ENCODE measurements at regions not wholly inside any gene's neighbourhood (a gene's known extent, or its start where the extent isn't known, plus 50 kb on each side); places are given as distances from the start of the nearest gene placed in this dataset.

GRCh38 chr14:104435147-104436046 lies 144.2 kb upstream of the C14orf180 start (continued):
- TF ChIP-seq RCOR1 (IDR thresholded peaks at IDR 0.05; ENCODE audit: low read length) = no peak
- TF ChIP-seq EP300 (IDR thresholded peaks at IDR 0.05; ENCODE audit: borderline replicate concordance in 1 of 2, low read depth in 1 of 2, low read length in 1 of 2) = no peak
- TF ChIP-seq GABPA (IDR thresholded peaks at IDR 0.05; ENCODE audit: low read depth) = no peak
- no peak for TF ChIP-seq FOXJ3 (CRISPR knock-in tag; IDR thresholded peaks at IDR 0.05)
- no peak for TF ChIP-seq NRF1 (IDR thresholded peaks at IDR 0.05; ENCODE audit: low read depth, low read length)
- TF ChIP-seq MXI1 (IDR thresholded peaks at IDR 0.05; ENCODE audit: low read depth, low read length) = no peak
- TF ChIP-seq CHD2 (IDR thresholded peaks at IDR 0.05; ENCODE audit: low read length, partially characterized antibody) = no peak

- Histone ChIP-seq H3K27ac (ENCODE audit: low read depth in 2 of 2, low read length in 1 of 2) (peak overlapping the region in 1 of 2 experiments; percentile 71; a peak in 2 of 4 replicates), H3K36me3 (replicated peaks in 1 of 2; ENCODE audit: control insufficient read depth in 1 of 2, insufficient read depth in 2 of 2, low read length in 1 of 2) (no peaks in the 10 kb centered on the region), H3K9me2 (no peaks in the 10 kb centered on the region), H3K79me2 (ENCODE audit: insufficient read depth) (no peaks in the 10 kb centered on the region), H4K20me1 (ENCODE audit: insufficient read depth) (no peaks in the 10 kb centered on the region), H3K9me3 (no peaks in the 10 kb centered on the region), H3K4me1 (ENCODE audit: control insufficient read depth in 1 of 2, insufficient read depth in 2 of 2, low read depth in 1 of 2, low read length in 1 of 2) (peaks cover 0 to 27% of the 10 kb centered on the region in 2 experiments; a peak in 1 of 4 replicates), H3F3A (replicated peaks; ENCODE audit: insufficient read depth) (no peaks in the 10 kb centered on the region), H3K4me3 (ENCODE audit: low read depth in 2 of 2, low read length in 1 of 2) (no peak overlapping the region), H3K27me3 (ENCODE audit: insufficient read depth) (no peaks in the 10 kb centered on the region), H3K9ac (no peak overlapping the region), H2AFZ (ENCODE audit: low read depth) (no peak overlapping the region), H3K4me2 (no peak overlapping the region)
- 55% methylated on average over 10 of the region's 20 CpGs for WGBS (ENCODE audit: low lambda C conversion rate)
- peak; percentile 91 for DNase-seq
- ChIA-PET POLR2A (interaction anchor here (0.6 to 1.8 kb wide), 3 partner anchors 12 to 151 kb away, joined by 3 to 7 read pairs (median 5); no protein-coding TSS in a partner anchor), CTCF (interaction anchor here (0.5 to 2.7 kb wide), 9 partner anchors 9 to 280 kb away, joined by 3 to 14 read pairs (median 3); no protein-coding TSS in a partner anchor)
- TF ChIP-seq RFX5 (IDR thresholded peaks at IDR 0.05; ENCODE audit: low read length) = peak; percentile 65; the same call in 1 of the 2 replicates
- no peak for TF ChIP-seq TEAD4 (IDR thresholded peaks at IDR 0.05; ENCODE audit: borderline replicate concordance, insufficient read depth)
Observed at GRCh38 chr14:104436047-104436591, 143.4 kb upstream of the C14orf180 start.

- Histone ChIP-seq H3K27ac (ENCODE audit: low read depth in 2 of 2, low read length in 1 of 2) (peak overlapping the region in 1 of 2 experiments; percentile 71; a peak in 2 of 4 replicates), H4K20me1 (ENCODE audit: insufficient read depth) (no peaks in the 10 kb centered on the region), H2AFZ (ENCODE audit: low read depth) (no peak overlapping the region), H3K79me2 (ENCODE audit: insufficient read depth) (no peaks in the 10 kb centered on the region), H3K9me2 (no peaks in the 10 kb centered on the region), H3K9ac (no peak overlapping the region), H3K36me3 (replicated peaks in 1 of 2; ENCODE audit: control insufficient read depth in 1 of 2, insufficient read depth in 2 of 2, low read length in 1 of 2) (no peaks in the 10 kb centered on the region), H3F3A (replicated peaks; ENCODE audit: insufficient read depth) (no peaks in the 10 kb centered on the region), H3K4me3 (ENCODE audit: low read depth in 2 of 2, low read length in 1 of 2) (no peak overlapping the region), H3K4me2 (no peak overlapping the region), H3K27me3 (ENCODE audit: insufficient read depth) (no peaks in the 10 kb centered on the region), H3K4me1 (ENCODE audit: control insufficient read depth in 1 of 2, insufficient read depth in 2 of 2, low read depth in 1 of 2, low read length in 1 of 2) (peaks cover 0 to 27% of the 10 kb centered on the region in 2 experiments; a peak in 1 of 4 replicates), H3K9me3 (no peaks in the 10 kb centered on the region)
- no peak for TF ChIP-seq EZH2phosphoT487 (IDR thresholded peaks at IDR 0.05; ENCODE audit: borderline replicate concordance, low read depth)
- no peak for TF ChIP-seq RFX5 (IDR thresholded peaks at IDR 0.05; ENCODE audit: low read length)
- TF ChIP-seq NFIC (IDR thresholded peaks at IDR 0.05; ENCODE audit: borderline replicate concordance) = no peak
- no peak for TF ChIP-seq MEF2A (IDR thresholded peaks at IDR 0.05; ENCODE audit: borderline replicate concordance, low read depth)
- no peak for TF ChIP-seq MAX (IDR thresholded peaks at IDR 0.05; ENCODE audit: low read depth)
- no peak for TF ChIP-seq MXI1 (IDR thresholded peaks at IDR 0.05; ENCODE audit: low read depth, low read length)
- no peak for TF ChIP-seq FOXJ3 (CRISPR knock-in tag; IDR thresholded peaks at IDR 0.05)
- no peak for TF ChIP-seq EP300 (IDR thresholded peaks at IDR 0.05; ENCODE audit: borderline replicate concordance in 1 of 2, low read depth in 1 of 2, low read length in 1 of 2)
- TF ChIP-seq ZBTB33 (IDR thresholded peaks at IDR 0.05; ENCODE audit: borderline replicate concordance, low read depth) = no peak
- no peak for TF ChIP-seq POLR2AphosphoS5 (IDR thresholded peaks at IDR 0.05; ENCODE audit: low read depth, low read length)
- TF ChIP-seq FOSL2 (IDR thresholded peaks at IDR 0.05; ENCODE audit: borderline replicate concordance, low read depth) = no peak
- WGBS (ENCODE audit: low lambda C conversion rate) = 56% methylated on average over 7 of the region's 15 CpGs
- DNase-seq = peak; percentile 82
- CTCF ChIA-PET = interaction anchor here (0.5 to 2.7 kb wide), 10 partner anchors 10 to 281 kb away, joined by 3 to 14 read pairs (median 3); no protein-coding TSS in a partner anchor
- POLR2A ChIA-PET = interaction anchor here (0.6 to 1.8 kb wide), 3 partner anchors 13 to 150 kb away, joined by 3 to 7 read pairs (median 5); no protein-coding TSS in a partner anchor
Observed at GRCh38 chr14:104436741-104437701, 142.5 kb upstream of the C14orf180 start.

All from SK-N-SH (cell line).